HepG2 (cell line): ENCODE measurements at regions not wholly inside any gene's neighbourhood (a gene's known extent, or its start where the extent isn't known, plus 50 kb on each side); places are given as distances from the start of the nearest gene placed in this dataset.

Experiments
- EHMT2 ChIP-seq: fragments of 200-600 bp; sonication (generic); IDR thresholded peaks from 2 replicates; pipeline ENCODE4 v1.7.0; 2017; ENCODE audit warnings: antibody characterized with exemption, low read depth, low read length, borderline replicate concordance
- FOSL1 ChIP-seq: sonication (generic); formaldehyde crosslinking; IDR thresholded peaks from 2 replicates; pipeline ENCODE4 v1.9.0; 2021; ENCODE audit warnings: missing genetic modification reagents, borderline replicate concordance
- FOXK2 ChIP-seq: fragments of 450-650 bp; IDR thresholded peaks from 2 replicates; pipeline ENCODE4 v1.6.1; 2016
- HOXA5 ChIP-seq: sonication (generic); formaldehyde crosslinking; IDR thresholded peaks from 2 replicates; pipeline ENCODE4 v1.4.0; 2020; ENCODE audit warnings: missing genetic modification reagents
- KDM2A ChIP-seq: sonication (generic); formaldehyde crosslinking; IDR thresholded peaks from 2 replicates; pipeline ENCODE4 v1.4.0; 2020; ENCODE audit warnings: low read depth, missing genetic modification reagents, borderline replicate concordance
- KMT2A ChIP-seq: sonication (generic); formaldehyde crosslinking; IDR thresholded peaks from 2 replicates; pipeline ENCODE4 v1.4.0; 2020; ENCODE audit warnings: missing genetic modification reagents
- NPAS2 ChIP-seq: sonication (generic); formaldehyde crosslinking; IDR thresholded peaks from 2 replicates; pipeline ENCODE4 v1.8.0; 2022; ENCODE audit warnings: mild to moderate bottlenecking, missing genetic modification reagents, borderline replicate concordance
- NR2F2 ChIP-seq: IDR thresholded peaks from 2 replicates; pipeline ENCODE4 v1.6.1; 2012; ENCODE audit warnings: low read depth, inconsistent platforms, borderline replicate concordance
- SMC3 ChIP-seq: IDR thresholded peaks from 2 replicates; pipeline ENCODE4 v1.6.1; 2011; ENCODE audit warnings: low read length, improper control_type of control experiment
- SYNCRIP ChIP-seq: fragments of 200-400 bp; formaldehyde crosslinking; IDR thresholded peaks from 2 replicates; pipeline ENCODE4 v1.6.1; 2018; ENCODE audit warnings: mild to moderate bottlenecking, low read depth, low read length; ENCODE audit not compliant: insufficient read depth
- YY1 ChIP-seq: IDR thresholded peaks from 2 replicates; pipeline ENCODE4 v1.6.1; 2011; ENCODE audit warnings: low read length, low read depth, moderate library complexity, mild to moderate bottlenecking; ENCODE audit not compliant: insufficient read depth, insufficient replicate concordance
- ZFP62 ChIP-seq: sonication (generic); formaldehyde crosslinking; IDR thresholded peaks from 2 replicates; pipeline ENCODE4 v1.4.0; 2020; ENCODE audit warnings: missing genetic modification reagents
- ZNF232 ChIP-seq: sonication (generic); formaldehyde crosslinking; IDR thresholded peaks from 2 replicates; pipeline ENCODE4 v1.4.0; 2020; ENCODE audit warnings: missing genetic modification reagents, borderline replicate concordance
- ZNF790 ChIP-seq: sonication (generic); formaldehyde crosslinking; IDR thresholded peaks from 2 replicates; pipeline ENCODE4 v1.8.0; 2022; ENCODE audit warnings: missing genetic modification reagents, mild to moderate bottlenecking, borderline replicate concordance
- TF ChIP-seq, protein P1 (sequence below): sonication (generic); formaldehyde crosslinking; IDR thresholded peaks from 2 replicates; pipeline ENCODE4 v1.4.0; 2020; ENCODE audit warnings: missing genetic modification reagents, borderline replicate concordance
- TF ChIP-seq, protein P2 (sequence below): sonication (generic); formaldehyde crosslinking; IDR thresholded peaks from 2 replicates; pipeline ENCODE4 v1.4.0; 2020; ENCODE audit warnings: missing genetic modification reagents
- TF ChIP-seq, protein P3 (sequence below): sonication (generic); formaldehyde crosslinking; IDR thresholded peaks from 2 replicates; pipeline ENCODE4 v1.4.0; 2020; ENCODE audit warnings: missing genetic modification reagents
- TF ChIP-seq, protein P4 (sequence below): IDR thresholded peaks from 2 replicates; pipeline ENCODE4 v1.6.1; 2018; ENCODE audit warnings: missing genetic modification reagents

DNA sequence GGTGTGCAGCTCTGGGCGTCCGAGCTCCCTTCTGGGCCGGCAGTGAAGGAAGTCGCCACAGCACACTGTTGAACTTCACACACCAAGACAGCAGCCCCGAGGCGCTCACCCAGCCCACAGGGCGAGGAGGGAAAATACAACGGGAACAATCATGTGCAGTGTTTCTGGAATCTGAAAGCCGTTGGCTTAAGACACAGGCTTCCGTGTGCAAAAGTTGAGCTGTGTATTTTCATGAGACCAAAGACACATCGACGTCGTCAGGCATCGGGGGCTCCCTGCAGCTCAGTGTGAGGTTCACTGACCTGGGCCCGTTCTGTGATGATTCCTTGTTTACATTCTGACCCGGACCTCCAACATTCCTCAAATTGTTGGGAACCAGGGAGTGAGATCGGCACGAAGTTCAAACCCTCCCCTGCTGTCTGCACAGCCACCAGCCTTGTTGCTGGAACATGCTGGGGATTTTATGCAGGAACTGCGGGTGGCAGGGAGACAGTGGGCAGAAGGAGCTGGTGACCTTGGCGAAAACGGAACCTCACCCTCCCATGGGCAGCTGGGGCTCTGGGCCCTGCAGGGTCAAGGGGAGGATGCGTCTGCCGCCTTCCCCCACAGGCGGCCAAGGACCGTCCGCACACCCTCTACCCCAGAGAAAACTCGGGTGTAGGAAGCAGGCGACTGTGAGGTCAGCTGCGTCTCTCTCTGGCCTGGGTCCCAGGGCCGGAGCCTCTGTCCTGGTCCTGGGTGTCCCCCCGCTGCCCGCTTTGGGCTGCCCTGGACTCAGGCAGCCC, 72.2 kb downstream of the METRNL start (continued):
- no peak for TF ChIP-seq ZNF790 (CRISPR knock-in tag)
- TF ChIP-seq SYNCRIP, result no peak
- TF ChIP-seq, protein P1, sequence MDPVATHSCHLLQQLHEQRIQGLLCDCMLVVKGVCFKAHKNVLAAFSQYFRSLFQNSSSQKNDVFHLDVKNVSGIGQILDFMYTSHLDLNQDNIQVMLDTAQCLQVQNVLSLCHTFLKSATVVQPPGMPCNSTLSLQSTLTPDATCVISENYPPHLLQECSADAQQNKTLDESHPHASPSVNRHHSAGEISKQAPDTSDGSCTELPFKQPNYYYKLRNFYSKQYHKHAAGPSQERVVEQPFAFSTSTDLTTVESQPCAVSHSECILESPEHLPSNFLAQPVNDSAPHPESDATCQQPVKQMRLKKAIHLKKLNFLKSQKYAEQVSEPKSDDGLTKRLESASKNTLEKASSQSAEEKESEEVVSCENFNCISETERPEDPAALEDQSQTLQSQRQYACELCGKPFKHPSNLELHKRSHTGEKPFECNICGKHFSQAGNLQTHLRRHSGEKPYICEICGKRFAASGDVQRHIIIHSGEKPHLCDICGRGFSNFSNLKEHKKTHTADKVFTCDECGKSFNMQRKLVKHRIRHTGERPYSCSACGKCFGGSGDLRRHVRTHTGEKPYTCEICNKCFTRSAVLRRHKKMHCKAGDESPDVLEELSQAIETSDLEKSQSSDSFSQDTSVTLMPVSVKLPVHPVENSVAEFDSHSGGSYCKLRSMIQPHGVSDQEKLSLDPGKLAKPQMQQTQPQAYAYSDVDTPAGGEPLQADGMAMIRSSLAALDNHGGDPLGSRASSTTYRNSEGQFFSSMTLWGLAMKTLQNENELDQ (CRISPR knock-in tag), result peak; percentile 29; the same call in 1 of the 2 replicates
- no peak for TF ChIP-seq FOSL1 (CRISPR knock-in tag)
- peak; percentile 36; the same call in 1 of the 2 replicates for TF ChIP-seq SMC3
- no peak for TF ChIP-seq NPAS2 (CRISPR knock-in tag)
- TF ChIP-seq ZNF232 (CRISPR knock-in tag), result peak; percentile 83
- peak; percentile 93 for TF ChIP-seq FOXK2
- peak; percentile 73 for TF ChIP-seq KMT2A
- TF ChIP-seq NR2F2, result peak; percentile 80; the same call in 1 of the 2 replicates
- no peak for TF ChIP-seq YY1
- TF ChIP-seq HOXA5 (CRISPR knock-in tag), result peak; percentile 83
- TF ChIP-seq ZFP62, result no peak
- TF ChIP-seq, protein P2, sequence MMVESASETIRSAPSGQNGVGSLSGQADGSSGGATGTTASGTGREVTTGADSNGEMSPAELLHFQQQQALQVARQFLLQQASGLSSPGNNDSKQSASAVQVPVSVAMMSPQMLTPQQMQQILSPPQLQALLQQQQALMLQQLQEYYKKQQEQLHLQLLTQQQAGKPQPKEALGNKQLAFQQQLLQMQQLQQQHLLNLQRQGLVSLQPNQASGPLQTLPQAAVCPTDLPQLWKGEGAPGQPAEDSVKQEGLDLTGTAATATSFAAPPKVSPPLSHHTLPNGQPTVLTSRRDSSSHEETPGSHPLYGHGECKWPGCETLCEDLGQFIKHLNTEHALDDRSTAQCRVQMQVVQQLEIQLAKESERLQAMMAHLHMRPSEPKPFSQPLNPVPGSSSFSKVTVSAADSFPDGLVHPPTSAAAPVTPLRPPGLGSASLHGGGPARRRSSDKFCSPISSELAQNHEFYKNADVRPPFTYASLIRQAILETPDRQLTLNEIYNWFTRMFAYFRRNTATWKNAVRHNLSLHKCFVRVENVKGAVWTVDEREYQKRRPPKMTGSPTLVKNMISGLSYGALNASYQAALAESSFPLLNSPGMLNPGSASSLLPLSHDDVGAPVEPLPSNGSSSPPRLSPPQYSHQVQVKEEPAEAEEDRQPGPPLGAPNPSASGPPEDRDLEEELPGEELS (CRISPR knock-in tag), result peak; percentile 87; the same call in 1 of the 2 replicates
- TF ChIP-seq, protein P3, sequence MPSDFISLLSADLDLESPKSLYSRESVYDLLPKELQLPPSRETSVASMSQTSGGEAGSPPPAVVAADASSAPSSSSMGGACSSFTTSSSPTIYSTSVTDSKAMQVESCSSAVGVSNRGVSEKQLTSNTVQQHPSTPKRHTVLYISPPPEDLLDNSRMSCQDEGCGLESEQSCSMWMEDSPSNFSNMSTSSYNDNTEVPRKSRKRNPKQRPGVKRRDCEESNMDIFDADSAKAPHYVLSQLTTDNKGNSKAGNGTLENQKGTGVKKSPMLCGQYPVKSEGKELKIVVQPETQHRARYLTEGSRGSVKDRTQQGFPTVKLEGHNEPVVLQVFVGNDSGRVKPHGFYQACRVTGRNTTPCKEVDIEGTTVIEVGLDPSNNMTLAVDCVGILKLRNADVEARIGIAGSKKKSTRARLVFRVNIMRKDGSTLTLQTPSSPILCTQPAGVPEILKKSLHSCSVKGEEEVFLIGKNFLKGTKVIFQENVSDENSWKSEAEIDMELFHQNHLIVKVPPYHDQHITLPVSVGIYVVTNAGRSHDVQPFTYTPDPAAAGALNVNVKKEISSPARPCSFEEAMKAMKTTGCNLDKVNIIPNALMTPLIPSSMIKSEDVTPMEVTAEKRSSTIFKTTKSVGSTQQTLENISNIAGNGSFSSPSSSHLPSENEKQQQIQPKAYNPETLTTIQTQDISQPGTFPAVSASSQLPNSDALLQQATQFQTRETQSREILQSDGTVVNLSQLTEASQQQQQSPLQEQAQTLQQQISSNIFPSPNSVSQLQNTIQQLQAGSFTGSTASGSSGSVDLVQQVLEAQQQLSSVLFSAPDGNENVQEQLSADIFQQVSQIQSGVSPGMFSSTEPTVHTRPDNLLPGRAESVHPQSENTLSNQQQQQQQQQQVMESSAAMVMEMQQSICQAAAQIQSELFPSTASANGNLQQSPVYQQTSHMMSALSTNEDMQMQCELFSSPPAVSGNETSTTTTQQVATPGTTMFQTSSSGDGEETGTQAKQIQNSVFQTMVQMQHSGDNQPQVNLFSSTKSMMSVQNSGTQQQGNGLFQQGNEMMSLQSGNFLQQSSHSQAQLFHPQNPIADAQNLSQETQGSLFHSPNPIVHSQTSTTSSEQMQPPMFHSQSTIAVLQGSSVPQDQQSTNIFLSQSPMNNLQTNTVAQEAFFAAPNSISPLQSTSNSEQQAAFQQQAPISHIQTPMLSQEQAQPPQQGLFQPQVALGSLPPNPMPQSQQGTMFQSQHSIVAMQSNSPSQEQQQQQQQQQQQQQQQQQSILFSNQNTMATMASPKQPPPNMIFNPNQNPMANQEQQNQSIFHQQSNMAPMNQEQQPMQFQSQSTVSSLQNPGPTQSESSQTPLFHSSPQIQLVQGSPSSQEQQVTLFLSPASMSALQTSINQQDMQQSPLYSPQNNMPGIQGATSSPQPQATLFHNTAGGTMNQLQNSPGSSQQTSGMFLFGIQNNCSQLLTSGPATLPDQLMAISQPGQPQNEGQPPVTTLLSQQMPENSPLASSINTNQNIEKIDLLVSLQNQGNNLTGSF, result 0 out of 2 replicates have a peak, but pooled peaks have one; percentile 49
- TF ChIP-seq, protein P4, sequence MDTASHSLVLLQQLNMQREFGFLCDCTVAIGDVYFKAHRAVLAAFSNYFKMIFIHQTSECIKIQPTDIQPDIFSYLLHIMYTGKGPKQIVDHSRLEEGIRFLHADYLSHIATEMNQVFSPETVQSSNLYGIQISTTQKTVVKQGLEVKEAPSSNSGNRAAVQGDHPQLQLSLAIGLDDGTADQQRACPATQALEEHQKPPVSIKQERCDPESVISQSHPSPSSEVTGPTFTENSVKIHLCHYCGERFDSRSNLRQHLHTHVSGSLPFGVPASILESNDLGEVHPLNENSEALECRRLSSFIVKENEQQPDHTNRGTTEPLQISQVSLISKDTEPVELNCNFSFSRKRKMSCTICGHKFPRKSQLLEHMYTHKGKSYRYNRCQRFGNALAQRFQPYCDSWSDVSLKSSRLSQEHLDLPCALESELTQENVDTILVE (CRISPR knock-in tag), result peak; percentile 72
- TF ChIP-seq KDM2A, result peak; percentile 64; the same call in 1 of the 2 replicates
- no peak for TF ChIP-seq EHMT2
